ENCODE measurements at regions not wholly inside any gene's neighbourhood (a gene's known extent, or its start where the extent isn't known, plus 50 kb on each side); places are given as distances from the start of the nearest gene placed in this dataset.
"Not testable (repeated sequence)": the region's sequence is repeated elsewhere in the genome, so short reads cannot be mapped to it uniquely, and the experiment has no call there.

- DNase-seq, result no peak
Measured at GRCh38 chr4:149870008-149870407, 54.4 kb upstream of the IQCM start.

GRCh38 chr4:149881744-149882143 is 66.1 kb upstream of the IQCM start:
- DNase-seq, result no peak

DNA sequence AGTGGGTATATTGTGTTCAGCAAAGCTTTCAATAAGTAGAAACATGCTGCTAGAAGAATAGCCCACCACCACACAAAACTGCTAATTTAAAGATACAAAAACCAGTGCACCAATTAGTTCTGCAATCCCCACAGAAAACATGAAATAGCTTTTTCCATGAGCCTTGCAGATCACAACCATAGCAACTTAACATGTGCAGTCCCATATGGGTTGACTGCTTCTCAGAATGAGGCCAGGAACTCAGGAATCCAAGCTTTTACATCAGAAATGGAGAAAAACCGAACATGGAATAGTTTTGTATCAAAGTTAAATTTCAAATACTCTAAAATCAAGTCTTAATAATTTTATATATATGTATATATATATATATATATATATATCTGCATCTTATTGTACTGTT is 66.6 kb upstream of the IQCM start:
- no peak for DNase-seq

- DNase-seq, result no peak
Measured at GRCh38 chr4:149884046-149884445, 68.4 kb upstream of the IQCM start.

DNA sequence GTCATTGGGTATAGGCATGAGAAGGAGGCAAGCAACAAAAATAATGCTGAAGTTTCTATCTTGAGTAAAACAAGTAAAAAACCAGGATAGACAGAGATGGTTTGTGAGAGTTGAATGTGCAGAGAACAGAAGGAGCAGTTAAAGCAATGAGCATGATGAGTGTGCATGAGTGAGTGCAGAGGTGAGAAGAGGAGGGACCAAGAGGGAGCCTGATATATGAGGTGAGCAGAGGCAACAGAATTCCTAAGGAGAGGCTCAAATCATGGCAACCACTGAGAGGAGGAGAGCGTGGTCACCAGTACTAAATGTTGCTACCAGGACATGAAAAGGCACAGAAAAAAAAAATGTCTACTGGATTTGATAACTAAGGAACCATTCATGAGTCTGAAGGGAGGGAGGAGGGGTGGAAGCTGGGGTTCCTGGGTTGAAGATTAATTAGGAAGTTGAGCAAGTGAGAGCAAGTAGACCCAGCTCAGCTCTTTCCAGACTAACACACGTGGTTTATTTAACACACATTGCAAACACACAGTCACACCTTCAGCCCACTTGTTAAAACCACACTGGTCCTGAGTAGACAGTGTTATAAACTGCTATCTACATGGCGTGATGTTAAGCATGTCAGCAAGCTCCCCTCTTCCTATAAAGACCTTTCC is 69.0 kb upstream of the IQCM start:
- no peak for DNase-seq

DNA sequence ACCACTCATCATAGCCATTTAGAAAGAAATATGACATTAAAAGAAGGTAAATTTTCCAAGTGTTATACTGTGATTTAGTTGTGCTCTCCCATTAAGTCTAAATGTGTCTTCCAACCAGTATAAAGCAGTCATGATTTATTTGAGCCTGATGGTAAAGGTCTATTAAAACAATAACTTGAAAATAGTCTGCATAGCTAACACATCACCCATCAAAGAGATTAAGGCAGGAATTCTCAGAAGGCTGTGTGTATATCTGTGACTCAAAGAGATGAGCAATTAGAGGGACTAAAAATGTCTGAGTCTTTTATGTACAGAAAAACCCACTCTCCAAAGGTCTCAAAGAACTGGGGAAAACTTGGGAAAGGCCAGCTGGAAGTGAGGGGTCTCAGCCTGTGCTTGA is 70.3 kb upstream of the IQCM start:
- no peak for DNase-seq

DNA sequence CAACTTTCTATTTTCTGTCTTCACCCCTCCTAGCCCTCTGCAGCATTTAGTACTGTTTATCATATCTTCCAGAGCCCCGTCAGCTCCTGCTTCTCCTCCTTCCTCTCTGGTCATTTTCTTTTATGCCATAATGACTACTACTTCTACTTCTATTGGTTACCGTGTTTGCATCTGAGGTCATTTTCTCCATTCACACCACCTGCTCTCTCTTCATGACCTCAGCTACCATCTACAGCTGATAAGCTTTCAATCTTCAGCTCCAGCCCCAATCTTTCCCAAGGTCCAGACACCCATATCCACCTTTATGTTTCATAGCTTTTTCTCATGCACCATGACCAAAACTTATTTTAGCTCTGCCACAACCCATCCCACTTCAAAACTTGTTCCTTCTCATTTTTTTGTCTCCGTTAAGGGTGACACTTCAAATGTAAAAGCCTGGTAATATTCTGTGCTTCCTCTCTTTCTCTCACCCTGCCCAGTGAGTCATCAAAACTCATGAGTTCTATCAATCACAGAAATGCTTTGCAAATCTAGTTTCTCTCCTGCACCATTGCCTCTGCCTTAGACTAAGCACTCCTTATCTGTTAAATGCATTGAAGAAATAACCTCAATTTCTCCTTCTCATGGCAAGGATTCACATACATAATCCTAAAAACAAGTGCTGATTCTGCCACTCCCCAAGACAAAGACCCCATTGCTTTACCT is 71.3 kb upstream of the IQCM start:
- no peak for DNase-seq

DNA sequence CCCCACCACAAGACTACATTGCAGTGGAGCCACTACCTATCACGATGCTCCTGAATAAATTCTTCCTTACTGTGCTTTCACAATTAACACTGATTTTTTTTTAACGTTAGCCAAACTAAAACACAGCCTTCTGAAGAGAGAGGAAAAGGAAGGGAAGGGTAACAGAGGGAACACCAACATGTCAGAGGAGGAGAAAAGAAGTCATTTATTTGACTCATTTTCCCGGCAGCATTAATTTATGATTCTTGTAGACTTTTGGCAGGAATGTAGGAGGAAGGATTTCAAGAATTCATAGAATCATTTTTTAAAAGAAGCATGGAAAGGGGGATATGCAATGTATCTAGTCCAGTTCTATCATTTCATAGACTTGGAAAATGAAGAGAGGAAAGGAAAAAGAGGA is 74.3 kb upstream of the IQCM start:
- DNase-seq, result no peak

GRCh38 chr4:149890531-149890930 is 74.9 kb upstream of the IQCM start:
- no peak for DNase-seq

GRCh38 chr4:149891426-149891825 is 75.8 kb upstream of the IQCM start:
- DNase-seq, result no peak

DNA sequence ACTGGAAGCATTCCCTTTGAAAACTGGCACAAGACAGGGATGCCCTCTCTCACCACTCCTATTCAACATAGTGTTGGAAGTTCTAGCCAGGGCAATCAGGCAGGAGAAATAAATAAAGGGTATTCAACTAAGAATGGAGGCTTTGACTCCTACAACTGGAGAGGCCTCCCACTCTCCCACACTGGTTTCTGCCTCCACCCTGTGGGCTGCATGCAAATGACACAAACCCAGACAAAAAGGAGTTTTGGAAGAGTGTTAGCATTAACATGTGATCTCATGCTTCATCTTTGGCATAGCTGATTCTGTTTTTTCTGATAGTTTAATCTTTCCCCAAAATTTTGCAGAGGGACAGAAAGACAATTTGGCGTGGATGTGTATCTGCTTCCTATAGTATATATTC is 80.8 kb upstream of the IQCM start:
- DNase-seq, result peak in 1 of 2 experiments; percentile 9

DNA sequence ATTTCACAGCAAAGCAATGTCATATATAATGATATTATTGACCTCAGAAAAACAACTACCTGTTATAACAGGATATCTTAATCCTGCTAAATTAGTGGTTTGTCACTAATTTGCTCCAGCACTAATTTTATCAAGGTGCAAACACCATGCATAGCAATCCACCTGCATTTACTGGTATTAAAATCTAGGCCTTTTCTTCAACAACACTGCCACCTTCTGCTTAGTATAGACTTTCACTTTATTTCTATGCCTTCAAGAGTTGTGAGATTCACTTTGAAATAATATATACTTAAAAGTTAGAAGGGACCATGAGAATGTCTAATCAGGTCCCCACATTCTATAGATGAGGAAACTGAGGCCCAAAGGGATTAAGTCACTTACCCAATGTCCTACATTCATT is 82.1 kb upstream of the IQCM start:
- DNase-seq, result peak in 1 of 2 experiments; percentile 36

DNA sequence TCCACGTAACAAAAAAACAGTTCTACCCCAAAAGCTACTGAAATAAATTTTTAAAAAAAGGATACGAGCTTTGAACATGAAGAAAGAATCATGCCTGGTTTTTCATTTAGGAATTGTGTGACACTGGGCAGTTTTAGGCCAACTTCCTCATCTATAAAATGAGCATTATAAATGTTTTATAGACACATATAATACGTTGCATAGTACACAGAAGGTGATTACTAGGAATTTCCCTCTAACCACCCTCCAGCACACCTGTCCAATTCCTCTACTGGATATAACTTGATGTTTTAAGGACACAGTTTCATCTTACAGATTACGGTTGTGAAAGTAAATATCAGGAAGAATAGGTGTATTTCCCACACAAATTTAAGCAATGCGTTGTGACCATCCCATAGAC is 85.5 kb upstream of the IQCM start:
- DNase-seq, result no peak

GRCh38 chr4:149902242-149902641 is 86.6 kb upstream of the IQCM start:
- no peak for DNase-seq

- no peak for DNase-seq
Measured at GRCh38 chr4:149910177-149910576, 94.5 kb upstream of the IQCM start.

DNA sequence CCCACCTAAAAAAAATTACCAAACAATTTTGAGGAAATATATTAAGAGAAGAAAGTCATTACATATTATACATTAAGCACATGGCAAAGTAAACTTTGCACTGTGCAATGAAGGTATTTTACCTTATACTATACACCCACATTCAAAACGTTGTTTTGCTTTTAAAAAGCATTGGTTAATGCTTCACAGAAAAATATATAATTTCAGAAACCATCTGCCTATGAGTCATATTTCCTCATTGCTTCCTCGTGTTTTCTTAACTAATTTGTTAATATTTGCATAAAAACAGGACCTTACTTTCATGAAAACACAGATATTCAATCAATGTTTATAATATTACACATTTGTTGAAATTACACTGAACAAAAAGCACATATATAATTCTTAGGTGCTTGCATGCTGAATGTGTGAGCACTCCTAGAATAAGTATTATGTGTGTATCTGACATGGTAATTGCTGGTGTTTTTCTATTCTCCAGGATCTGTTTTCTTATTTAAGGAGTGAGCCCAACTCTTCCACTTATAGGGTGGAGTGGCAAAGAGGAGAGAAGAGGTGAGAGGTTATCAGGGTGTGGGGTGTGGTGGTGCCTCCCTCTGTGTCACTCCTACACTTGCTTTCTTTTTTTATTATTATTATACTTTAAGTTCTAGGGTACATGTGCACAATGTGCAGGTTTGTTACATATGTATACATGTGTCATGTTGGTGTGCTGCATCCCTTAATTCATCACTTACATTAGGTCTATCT is 95.1 kb upstream of the IQCM start:
- DNase-seq, result no peak

GRCh38 chr4:149911354-149911753 is 95.7 kb upstream of the IQCM start:
- no peak for DNase-seq

DNA sequence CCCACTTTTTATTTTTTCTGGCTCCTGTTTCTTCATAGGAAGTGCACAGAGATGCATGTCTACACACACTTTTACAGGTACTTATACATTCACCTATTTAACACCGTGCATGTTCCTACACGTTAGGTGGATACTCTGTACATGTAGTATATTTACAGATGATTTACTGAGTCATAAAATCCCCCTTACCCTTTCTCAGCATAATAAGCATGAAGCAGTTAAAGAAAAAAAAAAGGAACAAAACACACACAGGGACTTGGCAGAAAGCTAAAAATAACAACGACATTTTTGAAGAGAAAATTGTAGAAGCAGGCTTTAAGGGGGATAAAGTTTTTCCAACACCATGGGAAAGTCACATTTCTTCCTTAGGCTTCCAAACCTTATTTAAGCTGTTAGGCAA is 96.4 kb upstream of the IQCM start:
- DNase-seq, result no peak

- DNase-seq, result peak; percentile 0 to 28
Measured at GRCh38 chr4:149914119-149915115, 98.8 kb upstream of the IQCM start.

GRCh38 chr4:149915735-149916134 is 100.1 kb upstream of the IQCM start:
- DNase-seq, result not testable (repeated sequence)

DNA sequence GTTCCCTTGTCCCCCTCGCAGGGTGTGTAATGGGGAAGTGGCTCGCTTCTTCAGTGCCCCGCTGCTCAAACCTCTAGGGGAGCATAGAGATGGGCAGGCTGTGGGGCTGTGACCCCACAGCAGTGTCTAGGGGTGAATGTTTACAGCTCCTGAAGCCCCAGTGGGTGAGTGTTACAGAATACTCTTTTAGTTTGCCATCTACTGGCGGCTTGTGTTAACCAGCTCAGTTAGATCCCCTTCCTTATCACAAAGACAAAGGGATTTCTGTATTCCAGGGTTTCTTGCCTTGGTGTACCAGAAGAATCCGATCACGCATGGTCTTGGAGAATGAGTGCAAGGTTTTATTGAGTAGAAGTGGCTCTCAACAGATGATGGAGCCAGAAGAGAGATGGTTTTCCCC is 108.1 kb upstream of the IQCM start:
- DNase-seq, result peak in 1 of 2 experiments; percentile 2

DNA sequence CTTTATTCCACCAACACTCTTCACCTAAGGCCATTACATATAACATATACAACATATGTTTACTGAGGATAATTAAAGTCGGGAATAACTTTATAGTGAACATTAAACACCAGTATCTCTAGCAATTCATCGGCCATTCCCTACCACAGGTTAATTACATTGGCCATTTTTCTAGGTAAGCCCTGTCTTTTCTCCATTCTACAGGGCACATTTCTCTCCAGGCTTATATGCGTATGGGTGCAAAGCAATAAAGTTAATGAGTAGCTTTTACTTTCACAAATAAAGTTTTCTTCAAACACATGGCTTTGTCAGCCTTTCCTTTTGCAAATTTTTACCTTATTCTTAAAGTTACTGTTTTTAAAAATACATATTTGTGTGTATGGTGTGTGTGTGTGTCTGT is 111.9 kb upstream of the IQCM start:
- DNase-seq, result no peak

DNA sequence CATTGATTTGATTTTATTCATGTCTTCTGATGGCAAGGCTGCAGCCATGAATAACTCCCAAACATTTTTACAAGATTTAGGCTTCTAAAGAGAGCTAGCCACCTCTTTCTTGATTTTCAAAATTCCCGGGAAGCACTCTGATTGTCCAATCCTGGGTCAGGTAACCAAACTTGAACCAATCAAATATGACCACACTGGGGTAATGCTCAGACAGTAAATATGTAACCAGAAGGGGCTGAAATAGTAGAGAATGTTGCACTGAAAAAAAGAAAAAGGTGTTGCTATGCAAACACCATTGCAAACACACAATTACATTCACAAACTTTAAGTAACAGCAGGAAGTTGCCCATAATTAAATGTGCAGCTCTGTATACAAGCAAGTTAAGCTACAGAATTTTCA is 112.9 kb upstream of the IQCM start:
- DNase-seq, result no peak
